ENCODE measurements at regions not wholly inside any gene's neighbourhood (a gene's known extent, or its start where the extent isn't known, plus 50 kb on each side); places are given as distances from the start of the nearest gene placed in this dataset.
"Not testable (repeated sequence)": the region's sequence is repeated elsewhere in the genome, so short reads cannot be mapped to it uniquely, and the experiment has no call there.

GRCh38 chr4:98828801-98829200, 100.1 kb downstream of the EIF4E start:
- FAIRE-seq, result no peak

GRCh38 chr4:98827661-98828060, 101.3 kb downstream of the EIF4E start:
- FAIRE-seq, result no peak

- FAIRE-seq, result no peak
Measured at GRCh38 chr4:98822144-98822543, 106.8 kb downstream of the EIF4E start.

- FAIRE-seq, result not testable (repeated sequence)
Measured at GRCh38 chr4:98818116-98818515, 110.8 kb downstream of the EIF4E start.

GRCh38 chr4:98816816-98817215, 112.1 kb downstream of the EIF4E start:
- no peak for FAIRE-seq

GRCh38 chr4:98816386-98816785, 112.5 kb downstream of the EIF4E start:
- FAIRE-seq, result no peak

- no peak for FAIRE-seq
Measured at GRCh38 chr4:98804403-98804802, 124.5 kb downstream of the EIF4E start.

- no peak for FAIRE-seq
Measured at GRCh38 chr4:98803251-98803650, 125.7 kb downstream of the EIF4E start.

- FAIRE-seq, result no peak
Measured at GRCh38 chr4:98802770-98803198, 126.1 kb downstream of the EIF4E start.

- FAIRE-seq, result no peak
Measured at GRCh38 chr4:98801259-98801725, 127.6 kb downstream of the EIF4E start.

- FAIRE-seq, result no peak
Measured at GRCh38 chr4:98796991-98797390, 131.9 kb downstream of the EIF4E start.

- FAIRE-seq, result no peak
Measured at GRCh38 chr4:98794565-98795205, 134.2 kb downstream of the EIF4E start.

- no peak for FAIRE-seq
Measured at GRCh38 chr4:98793658-98794057, 135.2 kb upstream of the TSPAN5 start.

- no peak for FAIRE-seq
Measured at GRCh38 chr4:98786866-98787265, 128.5 kb upstream of the TSPAN5 start.

- FAIRE-seq, result no peak
Measured at GRCh38 chr4:98784947-98785706, 126.7 kb upstream of the TSPAN5 start.

- FAIRE-seq, result no peak
Measured at GRCh38 chr4:98781641-98782357, 123.4 kb upstream of the TSPAN5 start.

- no peak for FAIRE-seq
Measured at GRCh38 chr4:98780926-98781325, 122.5 kb upstream of the TSPAN5 start.

GRCh38 chr4:98779088-98779487, 120.7 kb upstream of the TSPAN5 start:
- no peak for FAIRE-seq

- FAIRE-seq, result no peak
Measured at GRCh38 chr4:98778206-98778605, 119.8 kb upstream of the TSPAN5 start.

- FAIRE-seq, result no peak
Measured at GRCh38 chr4:98775672-98776071, 117.3 kb upstream of the TSPAN5 start.

- FAIRE-seq, result no peak
Measured at GRCh38 chr4:98773638-98774037, 115.2 kb upstream of the TSPAN5 start.

GRCh38 chr4:98771959-98772632, 113.7 kb upstream of the TSPAN5 start:
- FAIRE-seq, result no peak

- FAIRE-seq, result no peak
Measured at GRCh38 chr4:98765771-98766170, 107.4 kb upstream of the TSPAN5 start.
